BJ (cell line): ENCODE measurements at regions not wholly inside any gene's neighbourhood (a gene's known extent, or its start where the extent isn't known, plus 50 kb on each side); places are given as distances from the start of the nearest gene placed in this dataset.

ENCODE experiments used
- CTCF ChIA-PET: fragments of 350-600 bp; formaldehyde crosslinking; extraction: SDS; loops from one replicate; lab custom pipeline; 2021; ENCODE audit warnings: antibody characterized with exemption, inconsistent platforms; lab: Yijun Ruan, JAX
- POLR2A ChIA-PET: fragments of 300-600 bp; sonication (Branson Sonifier 250); formaldehyde crosslinking; extraction: SDS; loops from one replicate; lab custom pipeline; 2021; ENCODE audit warnings: antibody characterized with exemption; lab: Charles Lee
- DNase-seq: peaks from one replicate; pipeline ENCODE4 v3.0.0-alpha.2; 2011; ENCODE audit warnings: low read depth
- H3K27me3 ChIP-seq: 2 replicates; pipeline ENCODE4 v1.6.0; 2011; ENCODE audit warnings: low read length; ENCODE audit not compliant: control insufficient read depth, insufficient read depth
- H3K36me3 ChIP-seq: 2 replicates; pipeline ENCODE4 v1.5.1; 2011; ENCODE audit warnings: low read length; ENCODE audit not compliant: control insufficient read depth, insufficient read depth
- H3K4me3 ChIP-seq: 2 replicates; pipeline ENCODE4 v1.5.1; 2011; ENCODE audit warnings: low read depth, mild to moderate bottlenecking, control low read depth, low read length
- TF ChIP-seq, protein P1 (sequence below): IDR thresholded peaks from 2 replicates; pipeline ENCODE4 v1.5.1; 2011; ENCODE audit warnings: low read depth, mild to moderate bottlenecking, control low read depth, inconsistent platforms, low read length, moderate library complexity; ENCODE audit not compliant: insufficient read depth

- POLR2A ChIA-PET = no interaction called here
- DNase-seq = no peak
These were observed 197.8 kb downstream of the PDHA2 start for GRCh38 chr4:96037705-96038104.

DNA sequence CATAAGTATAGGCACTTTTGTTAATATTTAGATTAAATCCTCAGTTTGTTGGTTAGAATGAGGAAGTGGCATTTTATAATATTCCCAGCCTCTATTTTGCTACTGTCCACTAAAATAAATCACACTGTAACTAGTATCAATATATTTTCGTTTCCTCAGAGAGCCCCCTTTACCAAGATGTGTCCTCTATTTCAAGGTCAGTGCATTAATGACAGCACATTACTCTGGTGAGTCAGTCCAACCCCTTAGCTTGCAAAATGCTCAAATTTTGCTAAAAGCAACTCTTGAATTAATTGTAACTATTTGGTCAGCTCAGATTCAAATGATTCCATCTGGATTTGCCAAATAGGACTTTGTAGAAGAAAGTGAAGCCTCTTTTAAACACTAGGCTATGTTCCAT is 199.3 kb downstream of the PDHA2 start:
- no peak for DNase-seq
- H3K4me3 ChIP-seq = no peak overlapping the region
- ChIA-PET POLR2A (no interaction called here), CTCF (no interaction called here)
- no peaks in the 10 kb centered on the region for H3K27me3 ChIP-seq
- TF ChIP-seq, protein P1, sequence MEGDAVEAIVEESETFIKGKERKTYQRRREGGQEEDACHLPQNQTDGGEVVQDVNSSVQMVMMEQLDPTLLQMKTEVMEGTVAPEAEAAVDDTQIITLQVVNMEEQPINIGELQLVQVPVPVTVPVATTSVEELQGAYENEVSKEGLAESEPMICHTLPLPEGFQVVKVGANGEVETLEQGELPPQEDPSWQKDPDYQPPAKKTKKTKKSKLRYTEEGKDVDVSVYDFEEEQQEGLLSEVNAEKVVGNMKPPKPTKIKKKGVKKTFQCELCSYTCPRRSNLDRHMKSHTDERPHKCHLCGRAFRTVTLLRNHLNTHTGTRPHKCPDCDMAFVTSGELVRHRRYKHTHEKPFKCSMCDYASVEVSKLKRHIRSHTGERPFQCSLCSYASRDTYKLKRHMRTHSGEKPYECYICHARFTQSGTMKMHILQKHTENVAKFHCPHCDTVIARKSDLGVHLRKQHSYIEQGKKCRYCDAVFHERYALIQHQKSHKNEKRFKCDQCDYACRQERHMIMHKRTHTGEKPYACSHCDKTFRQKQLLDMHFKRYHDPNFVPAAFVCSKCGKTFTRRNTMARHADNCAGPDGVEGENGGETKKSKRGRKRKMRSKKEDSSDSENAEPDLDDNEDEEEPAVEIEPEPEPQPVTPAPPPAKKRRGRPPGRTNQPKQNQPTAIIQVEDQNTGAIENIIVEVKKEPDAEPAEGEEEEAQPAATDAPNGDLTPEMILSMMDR = no peak
- H3K36me3 ChIP-seq = no peaks in the 10 kb centered on the region

More at GRCh38 chr4:96037705-96038104, 197.8 kb downstream of the PDHA2 start:
- TF ChIP-seq, protein P1 = no peak
- Histone ChIP-seq H3K27me3 (no peaks in the 10 kb centered on the region), H3K4me3 (no peak overlapping the region), H3K36me3 (no peaks in the 10 kb centered on the region)
- CTCF ChIA-PET = no interaction called here

- DNase-seq = no peak
- no peaks in the 10 kb centered on the region for H3K27me3 ChIP-seq
- H3K4me3 ChIP-seq = no peak overlapping the region
- H3K36me3 ChIP-seq = no peaks in the 10 kb centered on the region
- TF ChIP-seq, protein P1 = no peak
- ChIA-PET CTCF (no interaction called here), POLR2A (no interaction called here)
These were observed 200.0 kb downstream of the PDHA2 start for GRCh38 chr4:96039803-96040436.

GRCh38 chr4:96044971-96045370 is 205.1 kb downstream of the PDHA2 start:
- no peaks in the 10 kb centered on the region for H3K27me3 ChIP-seq
- H3K4me3 ChIP-seq = no peak overlapping the region
- no peaks in the 10 kb centered on the region for H3K36me3 ChIP-seq
- no peak for DNase-seq
- TF ChIP-seq, protein P1 = no peak
- ChIA-PET CTCF (no interaction called here), POLR2A (no interaction called here)

GRCh38 chr4:96052827-96053226 is 212.9 kb downstream of the PDHA2 start:
- Histone ChIP-seq H3K4me3 (no peak overlapping the region), H3K27me3 (no peaks in the 10 kb centered on the region), H3K36me3 (no peaks in the 10 kb centered on the region)
- POLR2A ChIA-PET = no interaction called here
- TF ChIP-seq, protein P1 = no peak
- no peak for DNase-seq
- CTCF ChIA-PET = no interaction called here
